Gastrocnemius medialis (tissue), 4 donors: ENCODE measurements at regions not wholly inside any gene's neighbourhood (a gene's known extent, or its start where the extent isn't known, plus 50 kb on each side); places are given as distances from the start of the nearest gene placed in this dataset.

Source experiments
- ATAC-seq, 2 donors: fragments of 150-250 bp; one replicate each; pipeline ENCODE4 v1.9.1; 2016
- DNase-seq, 2 donors: peaks; one replicate each; pipeline ENCODE4 v3.0.0-alpha.2; 2019
- H3K27ac ChIP-seq, 4 donors: fragments of 200-600 bp; sonication (generic); 1 replicate in 1 of 4; 2 replicates in 3 of 4; pipeline ENCODE4 v1.5.1; 2016 to 2018; ENCODE audit warnings: mild to moderate bottlenecking in 2 of 4, moderate library complexity in 1 of 4
- H3K27me3 ChIP-seq, 3 donors: fragments of 200-600 bp; sonication (generic) in 2 of 3; 1 replicate in 1 of 3; 2 replicates in 2 of 3; pipeline versions ENCODE4 v1.5.1 to v1.6.0; 2016 to 2019; ENCODE audit warnings: mild to moderate bottlenecking in 1 of 3, moderate library complexity in 1 of 3
- H3K36me3 ChIP-seq, 2 donors: fragments of 200-600 bp; sonication (generic) in 1 of 2; one replicate each; pipeline ENCODE4 v1.5.1; 2017 to 2018
- H3K4me1 ChIP-seq, 2 donors: fragments of 200-600 bp; sonication (generic) in 1 of 2; one replicate each; pipeline ENCODE4 v1.5.1; 2016 to 2017; ENCODE audit warnings: mild to moderate bottlenecking in 2 of 2
- H3K4me3 ChIP-seq, 4 donors: fragments of 200-600 bp; sonication (generic) in 3 of 4; 1 replicate in 1 of 4; 2 replicates in 3 of 4; pipeline ENCODE4 v1.5.1; 2016 to 2019; ENCODE audit warnings: mild to moderate bottlenecking in 2 of 4
- H3K9me3 ChIP-seq, 3 donors: fragments of 200-600 bp; sonication (generic) in 2 of 3; 1 replicate in 1 of 3; 2 replicates in 2 of 3; pipeline ENCODE4 v1.5.1; 2016 to 2019
- CTCF ChIP-seq, 5 experiments: fragments of 450-650 bp in 3 of 5; fragments of 200-600 bp in 2 of 5; sonication (generic) in 2 of 5; IDR thresholded peaks in 4 of 5; conservative IDR thresholded peaks in 1 of 5; 1 replicate in 4 of 5; 2 replicates in 1 of 5; pipeline ENCODE4 v1.5.1; 2016 to 2019; ENCODE audit warnings: antibody characterized with exemption in 5 of 5, mild to moderate bottlenecking in 3 of 5, moderate library complexity in 3 of 5
- POLR2A ChIP-seq, 2 donors: fragments of 450-650 bp; IDR thresholded peaks; one replicate each; pipeline ENCODE4 v1.6.1; 2017; ENCODE audit warnings: antibody characterized with exemption in 2 of 2, mild to moderate bottlenecking in 2 of 2, moderate library complexity in 2 of 2
- in situ Hi-C, 4 donors: fragments of 200-750 bp; cut with MboI; loops; one replicate each; pipeline versions ENCODE4 v1.15.0 to v1.8.0; 2017; ENCODE audit warnings: low sequenced_read_pairs in 4 of 4
- intact Hi-C: fragments of 100-400 bp; cut with DNase I; formaldehyde crosslinking; loops from one replicate; pipeline ENCODE4 v1.15.1; 2023; ENCODE audit warnings: low total_unique reads

GRCh38 chr9:106632621-106633020 is 230.3 kb upstream of the ZNF462 start:
- DNase-seq (no peak), ATAC-seq (no peak)
- intact Hi-C loops (no loop called here), in situ Hi-C loops (loop anchor here in 1 of 4 donors (25.0 kb wide), 1 partner anchor 530 kb away; no protein-coding TSS in a partner anchor)
- H3K4me3 ChIP-seq, result no peak overlapping the region
- H3K4me1 ChIP-seq, result peaks cover 0 to 7% of the 10 kb centered on the region in 2 donors
- no peaks in the 10 kb centered on the region for H3K27me3 ChIP-seq
- no peaks in the 10 kb centered on the region for H3K9me3 ChIP-seq
- H3K36me3 ChIP-seq, result no peaks in the 10 kb centered on the region
- no peak for TF ChIP-seq CTCF (IDR thresholded peaks at IDR 0.05 in 4 of 5, conservative IDR thresholded peaks at IDR 0.05 in 1 of 5)
- TF ChIP-seq POLR2A (IDR thresholded peaks at IDR 0.05), result no peak
- no peak overlapping the region for H3K27ac ChIP-seq

- TF ChIP-seq CTCF (IDR thresholded peaks at IDR 0.05 in 4 of 5, conservative IDR thresholded peaks at IDR 0.05 in 1 of 5) (no peak), POLR2A (IDR thresholded peaks at IDR 0.05) (no peak)
- H3K9me3 ChIP-seq, result no peaks in the 10 kb centered on the region
- DNase-seq (no peak), ATAC-seq (no peak)
- intact Hi-C loops (no loop called here), in situ Hi-C loops (loop anchor here in 1 of 4 donors (25.0 kb wide), 1 partner anchor 528 kb away; no protein-coding TSS in a partner anchor)
- H3K27me3 ChIP-seq, result no peaks in the 10 kb centered on the region
- H3K4me1 ChIP-seq, result peaks cover 0 to 10% of the 10 kb centered on the region in 2 donors
- no peak overlapping the region for H3K27ac ChIP-seq
- H3K4me3 ChIP-seq, result no peak overlapping the region
- no peaks in the 10 kb centered on the region for H3K36me3 ChIP-seq
Measured at GRCh38 chr9:106634183-106634582, 228.8 kb upstream of the ZNF462 start.

GRCh38 chr9:106634641-106635040 is 228.3 kb upstream of the ZNF462 start:
- Histone ChIP-seq H3K4me3 (no peak overlapping the region), H3K27ac (no peak overlapping the region), H3K4me1 (peaks cover 0 to 10% of the 10 kb centered on the region in 2 donors), H3K36me3 (no peaks in the 10 kb centered on the region), H3K27me3 (no peaks in the 10 kb centered on the region), H3K9me3 (no peaks in the 10 kb centered on the region)
- ATAC-seq (no peak), DNase-seq (no peak)
- in situ Hi-C loops (loop anchor here in 1 of 4 donors (25.0 kb wide), 1 partner anchor 528 kb away; no protein-coding TSS in a partner anchor), intact Hi-C loops (no loop called here)
- no peak for TF ChIP-seq POLR2A (IDR thresholded peaks at IDR 0.05)
- TF ChIP-seq CTCF (IDR thresholded peaks at IDR 0.05 in 4 of 5, conservative IDR thresholded peaks at IDR 0.05 in 1 of 5), result no peak

GRCh38 chr9:106637486-106637885 is 225.5 kb upstream of the ZNF462 start:
- ATAC-seq, result no peak

More at GRCh38 chr9:106637486-106637885, 225.5 kb upstream of the ZNF462 start:
- H3K36me3 ChIP-seq, result no peaks in the 10 kb centered on the region
- no peaks in the 10 kb centered on the region for H3K27me3 ChIP-seq
- no peak overlapping the region for H3K27ac ChIP-seq
- TF ChIP-seq POLR2A (IDR thresholded peaks at IDR 0.05) (no peak), CTCF (IDR thresholded peaks at IDR 0.05 in 4 of 5, conservative IDR thresholded peaks at IDR 0.05 in 1 of 5) (no peak)
- in situ Hi-C loops, result loop anchor here in 1 of 4 donors (25.0 kb wide), 1 partner anchor 525 kb away; no protein-coding TSS in a partner anchor
- no peak overlapping the region for H3K4me3 ChIP-seq
- no peaks in the 10 kb centered on the region for H3K9me3 ChIP-seq
- DNase-seq, result no peak
- intact Hi-C loops, result no loop called here
- H3K4me1 ChIP-seq, result peaks cover 0 to 10% of the 10 kb centered on the region in 2 donors
